HG02884 (cell line): ENCODE measurements at regions not wholly inside any gene's neighbourhood (a gene's known extent, or its start where the extent isn't known, plus 50 kb on each side); places are given as distances from the start of the nearest gene placed in this dataset.
"Not testable (repeated sequence)": the region's sequence is repeated elsewhere in the genome, so short reads cannot be mapped to it uniquely, and the experiment has no call there.

Experiments
- ATAC-seq: cut with Tn5 transposase; IDR thresholded peaks from one replicate; pipeline ENCODE4 v1.9.1; 2021; ENCODE audit warnings: mild to moderate bottlenecking, moderate library complexity; ENCODE audit not compliant: unreplicated experiment

GRCh38 chr2:228798458-228799207, 472.5 kb downstream of the PID1 start:
- no peak for ATAC-seq

- ATAC-seq: no peak
These were observed 474.7 kb downstream of the PID1 start for GRCh38 chr2:228796386-228796785.

- ATAC-seq: no peak
These were observed 478.0 kb downstream of the PID1 start for GRCh38 chr2:228793116-228793515.

GRCh38 chr2:228786901-228787300, 484.2 kb downstream of the PID1 start:
- no peak for ATAC-seq

GRCh38 chr2:228782281-228782680, 488.8 kb downstream of the PID1 start:
- no peak for ATAC-seq

- no peak for ATAC-seq
These were observed 493.2 kb downstream of the PID1 start for GRCh38 chr2:228777855-228778355.

GRCh38 chr2:228774548-228774947, 496.5 kb downstream of the PID1 start:
- no peak for ATAC-seq

- no peak for ATAC-seq
These were observed 499.3 kb downstream of the PID1 start for GRCh38 chr2:228771774-228772173.

GRCh38 chr2:228771315-228771714, 499.8 kb downstream of the PID1 start:
- no peak for ATAC-seq

GRCh38 chr2:228768818-228769217, 502.3 kb downstream of the PID1 start:
- no peak for ATAC-seq

GRCh38 chr2:228768141-228768540, 502.9 kb downstream of the PID1 start:
- not testable (repeated sequence) for ATAC-seq

GRCh38 chr2:228767196-228767595, 503.9 kb downstream of the PID1 start:
- ATAC-seq: no peak

- ATAC-seq: no peak
These were observed 507.6 kb downstream of the PID1 start for GRCh38 chr2:228763379-228763981.

- no peak for ATAC-seq
These were observed 508.5 kb downstream of the PID1 start for GRCh38 chr2:228762565-228762964.

- ATAC-seq: not testable (repeated sequence)
These were observed 515.4 kb downstream of the PID1 start for GRCh38 chr2:228755661-228756060.

- ATAC-seq: no peak
These were observed 523.6 kb downstream of the PID1 start for GRCh38 chr2:228747483-228747882.

GRCh38 chr2:228738671-228739380, 532.3 kb downstream of the PID1 start:
- ATAC-seq: no peak

- no peak for ATAC-seq
These were observed 535.4 kb downstream of the PID1 start for GRCh38 chr2:228735697-228736096.

GRCh38 chr2:228731517-228731916, 539.6 kb downstream of the PID1 start:
- ATAC-seq: no peak

GRCh38 chr2:228728961-228729360, 542.1 kb downstream of the PID1 start:
- ATAC-seq: no peak

GRCh38 chr2:228725031-228725430, 543.5 kb upstream of the SPHKAP start:
- ATAC-seq: no peak

GRCh38 chr2:228723599-228723998, 542.1 kb upstream of the SPHKAP start:
- ATAC-seq: no peak
